HG03575 (cell line): ENCODE measurements at regions not wholly inside any gene's neighbourhood (a gene's known extent, or its start where the extent isn't known, plus 50 kb on each side); places are given as distances from the start of the nearest gene placed in this dataset.

Experiments used
- ATAC-seq: cut with Tn5 transposase; IDR thresholded peaks from one replicate; pipeline ENCODE4 v1.9.1; 2021; ENCODE audit not compliant: unreplicated experiment, insufficient number of reproducible peaks, low FRiP score; ENCODE audit errors: extremely low read depth

GRCh38 chr6:91415031-91415605 lies 828.2 kb upstream of the MAP3K7 start:
- no peak for ATAC-seq

GRCh38 chr6:91412532-91412931 lies 825.7 kb upstream of the MAP3K7 start:
- ATAC-seq: no peak

GRCh38 chr6:91407706-91408105 lies 820.8 kb upstream of the MAP3K7 start:
- no peak for ATAC-seq

GRCh38 chr6:91392951-91393350 lies 806.1 kb upstream of the MAP3K7 start:
- no peak for ATAC-seq

DNA sequence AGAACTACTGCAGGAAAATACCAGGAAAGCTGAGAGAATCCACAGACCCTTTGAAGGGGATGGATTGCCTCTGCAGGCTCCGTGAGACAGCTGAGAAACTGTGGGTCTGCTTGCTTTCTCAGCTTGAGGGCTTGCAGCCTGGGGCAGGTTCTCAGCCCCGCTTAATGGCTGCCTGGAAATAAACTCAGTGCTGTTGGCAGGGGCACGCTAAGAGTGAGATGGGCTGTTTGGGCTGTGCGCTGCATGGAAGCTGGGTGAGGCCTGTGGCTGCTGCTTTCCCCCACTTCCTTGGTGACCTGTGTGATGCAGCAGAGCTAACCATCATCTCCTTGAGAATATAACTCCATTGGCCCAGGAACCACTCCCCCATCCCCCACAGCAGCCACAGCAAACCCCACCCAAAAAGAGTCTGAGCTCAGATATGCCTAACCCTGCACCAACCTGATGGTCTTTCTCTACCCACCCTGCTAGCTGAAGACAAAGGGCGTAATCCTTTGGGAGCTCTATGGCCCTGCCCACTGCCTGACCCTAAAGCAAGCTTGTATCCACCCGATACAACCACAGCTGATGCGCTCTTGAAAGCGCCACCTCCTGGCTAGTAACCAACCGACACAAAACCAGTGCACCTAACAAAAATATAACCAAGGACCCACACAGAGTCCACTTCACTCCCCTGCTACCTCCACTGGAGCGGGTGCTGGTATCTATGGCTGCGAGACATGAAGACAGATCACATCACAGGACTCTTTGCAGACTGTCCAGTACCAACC lies 800.6 kb upstream of the MAP3K7 start:
- no peak for ATAC-seq

- ATAC-seq: no peak
These were observed 799.3 kb upstream of the MAP3K7 start for GRCh38 chr6:91386204-91386603.

- no peak for ATAC-seq
These were observed 796.3 kb upstream of the MAP3K7 start for GRCh38 chr6:91383207-91383606.

DNA sequence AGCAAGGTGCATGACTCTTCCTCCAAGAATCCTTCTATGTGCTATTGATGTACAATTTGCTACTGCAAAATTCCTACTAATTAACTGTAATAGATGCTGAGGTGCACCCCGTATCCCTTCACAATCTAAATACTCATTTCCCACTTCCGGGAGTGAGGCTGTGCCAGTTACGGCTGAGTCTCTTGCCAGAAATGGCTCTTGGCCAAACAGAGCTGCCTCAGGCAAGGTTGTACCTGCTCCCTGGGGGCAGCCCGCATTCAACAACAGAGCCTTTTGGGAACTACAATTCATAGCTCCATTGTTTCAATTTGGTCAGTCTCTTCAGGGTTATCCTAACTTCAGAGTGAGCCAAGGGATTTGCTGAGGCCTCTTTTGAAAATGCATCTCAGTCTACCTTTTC lies 789.8 kb upstream of the MAP3K7 start:
- no peak for ATAC-seq

DNA sequence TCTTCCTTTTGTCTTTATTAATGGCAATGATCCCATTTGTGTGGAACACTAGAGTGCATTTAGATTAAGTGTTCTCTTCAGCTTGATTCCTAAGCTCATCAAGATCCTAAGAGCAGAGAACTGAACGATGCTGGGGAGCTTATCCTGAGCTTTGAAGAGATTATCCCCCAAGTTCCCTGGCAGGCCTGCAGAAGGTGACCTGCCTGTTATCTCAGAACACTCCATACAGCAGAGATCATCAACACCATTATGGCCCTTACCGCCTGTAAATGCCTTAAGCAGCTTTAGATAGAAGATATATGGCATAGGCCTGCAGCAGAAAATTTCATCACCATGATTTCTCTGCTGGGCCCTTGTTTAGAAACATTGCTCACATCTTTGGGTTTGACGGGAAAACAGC lies 779.9 kb upstream of the MAP3K7 start:
- no peak for ATAC-seq

GRCh38 chr6:91358986-91359385 lies 772.1 kb upstream of the MAP3K7 start:
- no peak for ATAC-seq

DNA sequence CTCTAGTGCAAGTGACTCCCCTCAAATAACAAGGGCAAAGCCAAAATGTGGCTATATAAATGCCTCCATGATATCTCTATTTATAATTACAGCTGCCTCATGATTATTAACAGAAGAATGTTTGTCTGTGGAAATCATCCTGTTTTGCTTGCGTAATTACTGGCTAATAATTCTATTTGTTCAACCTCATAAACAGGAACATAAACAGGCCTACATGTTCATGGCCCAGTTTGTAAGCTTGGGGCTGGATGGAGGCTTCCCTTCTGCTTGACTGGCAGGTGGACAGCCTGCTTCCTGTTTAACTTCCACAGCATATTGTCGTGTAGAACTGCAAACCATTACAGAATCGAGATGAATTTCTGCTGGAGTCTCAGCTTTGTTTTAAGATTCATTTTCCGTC lies 766.0 kb upstream of the MAP3K7 start:
- no peak for ATAC-seq

DNA sequence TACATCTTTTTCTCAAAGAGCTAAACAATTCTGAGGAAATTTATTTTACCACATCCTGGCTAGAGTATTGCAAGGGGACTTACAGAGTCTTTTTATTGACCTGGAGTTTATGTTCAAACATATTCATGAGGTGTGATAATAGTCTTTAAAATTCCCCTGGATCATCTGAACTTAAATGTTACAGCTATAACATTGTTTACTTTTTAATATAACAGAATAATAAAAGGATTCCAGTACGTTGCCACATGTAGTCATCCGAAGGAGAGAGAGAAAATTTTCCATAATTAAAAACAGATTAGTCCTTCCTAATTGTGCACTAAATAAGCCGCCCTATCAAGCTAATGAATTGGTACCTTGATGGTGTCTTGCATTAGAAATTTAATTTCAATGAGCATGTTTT lies 765.4 kb upstream of the MAP3K7 start:
- ATAC-seq: no peak

GRCh38 chr6:91350146-91350908 lies 763.5 kb upstream of the MAP3K7 start:
- ATAC-seq: no peak

GRCh38 chr6:91341473-91341872 lies 754.6 kb upstream of the MAP3K7 start:
- no peak for ATAC-seq

- ATAC-seq: no peak
These were observed 754.1 kb upstream of the MAP3K7 start for GRCh38 chr6:91340896-91341395.

GRCh38 chr6:91337967-91338366 lies 751.1 kb upstream of the MAP3K7 start:
- ATAC-seq: no peak

DNA sequence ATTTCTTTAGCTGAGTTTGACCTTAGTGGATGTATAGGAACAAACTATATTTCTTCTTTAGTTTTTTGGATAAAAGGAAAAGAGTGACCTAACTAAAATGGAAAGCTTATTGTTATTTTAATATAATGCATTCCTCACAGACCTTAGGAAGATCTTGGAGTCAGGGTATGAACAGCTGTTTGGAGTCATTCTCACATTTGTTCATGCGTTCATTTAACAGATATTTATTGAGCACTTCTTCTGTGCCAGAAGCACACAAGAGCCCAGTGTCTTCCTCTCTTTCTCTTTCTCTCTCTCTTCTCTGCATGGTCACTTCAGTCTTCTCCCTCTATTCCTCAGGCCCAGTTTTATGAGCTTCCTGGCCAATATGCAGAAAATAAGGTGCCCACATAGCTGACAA lies 744.0 kb upstream of the MAP3K7 start:
- no peak for ATAC-seq

DNA sequence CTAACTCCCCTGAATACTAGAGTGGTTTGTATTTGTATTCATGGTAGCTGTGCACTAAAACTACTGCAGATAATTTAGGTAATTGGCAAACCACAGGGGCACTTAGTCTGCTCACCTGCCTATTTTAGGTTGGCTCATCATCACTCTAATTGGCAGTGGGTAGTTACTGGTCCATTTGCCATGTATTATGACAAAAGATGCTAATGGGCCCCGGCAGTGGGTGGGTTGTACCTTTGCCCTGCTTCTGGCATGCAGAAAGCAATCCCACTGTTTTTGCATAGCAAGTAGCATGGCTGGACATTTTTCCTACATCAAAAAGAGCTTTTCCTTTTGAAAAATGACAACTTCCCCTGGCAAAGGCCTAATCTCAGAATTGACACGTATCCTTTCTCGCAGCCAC lies 741.4 kb upstream of the MAP3K7 start:
- no peak for ATAC-seq

DNA sequence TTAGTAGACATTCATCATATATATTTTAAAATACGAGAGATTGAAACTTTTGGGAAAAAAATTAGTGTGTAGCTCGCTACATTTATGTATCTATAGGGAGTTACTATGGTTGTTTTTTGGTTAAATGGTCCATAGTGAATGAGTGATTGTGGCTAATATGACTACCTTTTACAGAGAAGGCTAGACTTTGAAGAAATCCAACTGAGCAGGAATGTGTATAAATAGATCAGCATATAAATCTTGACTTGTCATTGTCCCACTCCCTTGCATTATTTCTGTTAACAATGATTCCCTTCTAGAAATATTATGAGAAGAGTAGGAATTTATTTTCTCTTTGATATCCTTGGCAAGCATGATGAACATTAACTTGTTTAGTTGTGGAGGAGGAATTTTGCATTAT lies 737.8 kb upstream of the MAP3K7 start:
- no peak for ATAC-seq

DNA sequence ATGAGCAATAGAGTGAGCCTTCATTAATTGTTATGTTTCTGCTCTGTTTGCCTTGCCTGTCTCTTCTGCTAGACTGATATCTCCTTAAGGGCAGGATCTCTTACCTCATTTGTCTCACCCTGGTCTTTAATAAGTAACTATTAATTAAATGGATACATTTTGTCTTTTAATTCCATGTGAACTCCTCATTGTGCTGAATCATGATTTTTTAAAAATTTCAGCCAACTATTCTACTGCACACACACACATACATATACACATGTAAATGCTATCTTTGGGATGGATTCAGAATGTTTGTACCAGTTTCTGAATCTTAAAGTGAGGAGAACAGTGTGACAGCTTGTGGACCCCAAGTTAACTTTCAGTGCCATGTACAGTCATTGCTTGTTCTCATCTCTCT lies 731.1 kb upstream of the MAP3K7 start:
- no peak for ATAC-seq
